Mesenchymal stem cell (in vitro differentiated cells and primary cell): ENCODE measurements at regions not wholly inside any gene's neighbourhood (a gene's known extent, or its start where the extent isn't known, plus 50 kb on each side); places are given as distances from the start of the nearest gene placed in this dataset.

Experiments
- DNase-seq: peaks from one replicate; pipeline ENCODE4 v3.0.0-alpha.2; 2013
- H2AFZ ChIP-seq: one replicate; pipeline ENCODE4 v1.6.1; 2013; ENCODE audit warnings: low read depth, mild to moderate bottlenecking, control low read depth, inconsistent platforms, low read length, moderate library complexity
- H2AK5ac ChIP-seq: 2 replicates; pipeline ENCODE4 v1.6.1; 2013; ENCODE audit warnings: low read length, moderate library complexity, mild to moderate bottlenecking, inconsistent platforms; ENCODE audit not compliant: severe bottlenecking
- H2BK120ac ChIP-seq: one replicate; pipeline ENCODE4 v1.6.1; 2013; ENCODE audit warnings: low read depth, mild to moderate bottlenecking, inconsistent platforms, low read length, moderate library complexity
- H2BK12ac ChIP-seq, 2 experiments: one replicate each; pipeline ENCODE4 v1.6.1; 2013; ENCODE audit warnings: inconsistent platforms in 2 of 2, low read length in 2 of 2, mild to moderate bottlenecking in 2 of 2, moderate library complexity in 2 of 2, control low read depth in 1 of 2
- H2BK15ac ChIP-seq: one replicate; pipeline ENCODE4 v1.6.1; 2013; ENCODE audit warnings: mild to moderate bottlenecking, low read depth, inconsistent platforms; ENCODE audit not compliant: poor library complexity, severe bottlenecking
- H2BK5ac ChIP-seq: 2 replicates; pipeline ENCODE4 v1.6.1; 2013; ENCODE audit warnings: low read depth, mild to moderate bottlenecking, low read length, control low read depth, inconsistent platforms; ENCODE audit not compliant: poor library complexity, severe bottlenecking
- H3K14ac ChIP-seq, 2 experiments: one replicate each; pipeline ENCODE4 v1.6.1; 2013; ENCODE audit warnings: inconsistent platforms in 2 of 2, low read length in 2 of 2, control low read depth in 1 of 2, mild to moderate bottlenecking in 1 of 2, moderate library complexity in 1 of 2
- H3K18ac ChIP-seq, 2 experiments: one replicate each; pipeline ENCODE4 v1.6.1; 2013; ENCODE audit warnings: inconsistent platforms in 2 of 2, low read length in 2 of 2, control low read depth in 1 of 2, low read depth in 1 of 2, mild to moderate bottlenecking in 1 of 2
- H3K23ac ChIP-seq, 2 experiments: one replicate each; pipeline ENCODE4 v1.6.1; 2013; ENCODE audit warnings: inconsistent platforms in 2 of 2, low read length in 2 of 2, mild to moderate bottlenecking in 2 of 2, moderate library complexity in 2 of 2, control low read depth in 1 of 2
- H3K27ac ChIP-seq: 2 replicates; pipeline ENCODE4 v1.5.1; 2013; ENCODE audit warnings: mild to moderate bottlenecking, moderate library complexity, low read length, control low read depth, inconsistent platforms; ENCODE audit not compliant: poor library complexity, severe bottlenecking
- H3K27me3 ChIP-seq, 2 experiments: 2 replicates each; pipeline versions ENCODE4 v1.6.1 to v1.7.0; 2013; ENCODE audit warnings: low read length in 2 of 2, mild to moderate bottlenecking in 2 of 2, moderate library complexity in 2 of 2, control low read depth in 1 of 2, inconsistent platforms in 1 of 2; ENCODE audit not compliant: control insufficient read depth in 1 of 2, insufficient read depth in 1 of 2
- H3K36me3 ChIP-seq, 2 experiments: 2 replicates each; pipeline versions ENCODE4 v1.6.1 to v1.7.0; 2013; ENCODE audit warnings: low read length in 2 of 2, control low read depth in 1 of 2, inconsistent platforms in 1 of 2, low read depth in 1 of 2, mild to moderate bottlenecking in 1 of 2; ENCODE audit not compliant: insufficient read depth in 2 of 2, control insufficient read depth in 1 of 2
- H3K4ac ChIP-seq, 2 experiments: one replicate each; pipeline ENCODE4 v1.6.1; 2013; ENCODE audit warnings: inconsistent platforms in 2 of 2, low read length in 2 of 2, mild to moderate bottlenecking in 2 of 2, moderate library complexity in 2 of 2, control low read depth in 1 of 2, low read depth in 1 of 2
- H3K4me1 ChIP-seq: 2 replicates; pipeline ENCODE4 v1.6.1; 2013; ENCODE audit warnings: low read depth, low read length, control low read depth; ENCODE audit not compliant: control insufficient read depth, insufficient read depth
- H3K4me2 ChIP-seq: 2 replicates; pipeline ENCODE4 v1.6.1; 2013; ENCODE audit warnings: low read length, mild to moderate bottlenecking, inconsistent platforms; ENCODE audit not compliant: poor library complexity, severe bottlenecking
- H3K4me3 ChIP-seq, 2 experiments: 2 replicates each; pipeline versions ENCODE4 v1.5.1 to v1.7.0; 2013; ENCODE audit warnings: low read length in 2 of 2, mild to moderate bottlenecking in 2 of 2, control low read depth in 1 of 2, low read depth in 1 of 2; ENCODE audit not compliant: insufficient read depth in 1 of 2
- H3K79me1 ChIP-seq: replicated peaks from 2 replicates; pipeline ENCODE4 v1.6.1; 2013; ENCODE audit warnings: mild to moderate bottlenecking, control low read depth, low read length, inconsistent platforms; ENCODE audit not compliant: poor library complexity, severe bottlenecking
- H3K9ac ChIP-seq: 2 replicates; pipeline ENCODE4 v1.7.0; 2013; ENCODE audit warnings: mild to moderate bottlenecking, low read length, moderate library complexity
- H3K9me3 ChIP-seq: 2 replicates; pipeline ENCODE4 v1.7.0; 2013; ENCODE audit warnings: mild to moderate bottlenecking, low read length; ENCODE audit not compliant: control insufficient read depth
- H4K8ac ChIP-seq: one replicate; pipeline ENCODE4 v1.6.1; 2013; ENCODE audit warnings: inconsistent platforms, mild to moderate bottlenecking, low read length, moderate library complexity
- H4K91ac ChIP-seq: one replicate; pipeline ENCODE4 v1.6.1; 2013; ENCODE audit warnings: mild to moderate bottlenecking, low read length, inconsistent platforms
- WGBS: methylation state at CpG from one replicate; pipeline ENCODE4 v1.1.7; 2013; ENCODE audit warnings: mixed read lengths; 5-methylcytosine and 5-hydroxymethylcytosine counted together

GRCh38 chr1:58256041-58256440 is 290.5 kb downstream of the OMA1 start:
- Histone ChIP-seq H3K79me1 (no peaks in the 10 kb centered on the region), H4K91ac (no peak overlapping the region), H3K18ac (no peak overlapping the region), H4K8ac (no peak overlapping the region), H2AK5ac (no peak overlapping the region), H3K23ac (no peak overlapping the region), H3K9me3 (no peaks in the 10 kb centered on the region), H2AFZ (no peak overlapping the region), H3K4me2 (no peak overlapping the region), H2BK15ac (no peak overlapping the region), H3K27ac (no peak overlapping the region), H3K9ac (no peak overlapping the region), H3K14ac (no peak overlapping the region), H3K36me3 (no peaks in the 10 kb centered on the region), H3K4ac (no peak overlapping the region), H3K4me3 (no peak overlapping the region), H3K27me3 (peaks cover 15 to 16% of the 10 kb centered on the region in 2 experiments), H2BK5ac (no peak overlapping the region), H3K4me1 (no peaks in the 10 kb centered on the region), H2BK120ac (no peak overlapping the region), H2BK12ac (no peak overlapping the region)
- WGBS = 89% methylated on average over 10 of the region's 10 CpGs
- DNase-seq = no peak

GRCh38 chr1:58255192-58255591 is 291.3 kb downstream of the OMA1 start:
- Histone ChIP-seq H3K36me3 (no peaks in the 10 kb centered on the region), H4K91ac (no peak overlapping the region)

DNA sequence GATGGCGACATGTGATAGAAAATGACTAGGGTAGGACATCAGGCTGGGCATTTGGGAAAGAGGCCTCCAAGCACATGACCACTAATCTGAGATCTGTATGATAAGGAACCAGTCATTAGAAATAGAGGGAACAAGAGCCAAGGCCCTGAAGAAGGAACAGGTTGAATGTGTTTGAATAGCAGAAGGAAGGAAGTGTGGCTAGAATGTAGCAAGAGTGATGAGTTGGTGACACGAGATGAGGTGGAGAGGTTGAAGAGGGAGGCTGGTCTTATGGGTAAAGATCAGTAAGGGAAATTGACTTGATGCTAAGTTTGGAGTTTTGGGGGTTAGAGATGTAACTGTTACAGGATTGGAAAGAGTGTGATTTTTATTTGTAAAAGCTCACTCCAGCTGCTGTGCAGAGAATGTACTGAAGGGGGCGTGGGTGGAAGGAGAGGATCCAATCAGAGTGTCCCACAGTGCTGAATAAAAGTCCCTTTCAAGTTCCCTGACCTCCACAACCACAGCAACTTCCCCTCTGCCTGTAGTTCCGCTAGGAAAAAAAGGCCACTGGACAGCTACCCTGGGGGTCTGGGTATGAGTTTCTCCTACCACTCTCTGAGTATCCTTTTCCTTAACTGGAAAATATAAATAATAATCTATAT is 295.0 kb downstream of the OMA1 start:
- Histone ChIP-seq H2AK5ac (no peak overlapping the region), H2AFZ (no peak overlapping the region), H3K4me1 (peaks cover 13% of the 10 kb centered on the region), H3K14ac (no peak overlapping the region), H2BK120ac (no peak overlapping the region), H3K23ac (no peak overlapping the region), H3K9me3 (no peaks in the 10 kb centered on the region), H3K9ac (no peak overlapping the region), H4K91ac (no peak overlapping the region), H3K27me3 (peaks cover 52 to 56% of the 10 kb centered on the region in 2 experiments), H2BK5ac (no peak overlapping the region), H4K8ac (no peak overlapping the region), H2BK15ac (no peak overlapping the region), H3K36me3 (no peaks in the 10 kb centered on the region), H3K4me3 (no peak overlapping the region), H3K27ac (no peak overlapping the region), H2BK12ac (no peak overlapping the region), H3K18ac (no peak overlapping the region), H3K4ac (no peak overlapping the region), H3K79me1 (no peaks in the 10 kb centered on the region), H3K4me2 (no peak overlapping the region)
- WGBS = 61% methylated on average over 2 of the region's 4 CpGs
- no peak for DNase-seq

More at GRCh38 chr1:58255192-58255591, 291.3 kb downstream of the OMA1 start:
- Histone ChIP-seq H3K18ac (no peak overlapping the region), H3K23ac (no peak overlapping the region), H3K9me3 (no peaks in the 10 kb centered on the region), H2BK120ac (no peak overlapping the region), H2BK5ac (no peak overlapping the region), H3K4ac (no peak overlapping the region), H3K79me1 (no peaks in the 10 kb centered on the region), H3K9ac (no peak overlapping the region), H3K4me2 (no peak overlapping the region), H2AFZ (no peak overlapping the region), H2AK5ac (no peak overlapping the region), H4K8ac (no peak overlapping the region), H3K4me3 (no peak overlapping the region), H2BK12ac (no peak overlapping the region), H3K4me1 (peaks cover 4% of the 10 kb centered on the region), H2BK15ac (no peak overlapping the region), H3K27me3 (peaks cover 23 to 25% of the 10 kb centered on the region in 2 experiments), H3K14ac (no peak overlapping the region), H3K27ac (no peak overlapping the region)
- DNase-seq = no peak
- WGBS = 78% methylated on average over 3 of the region's 4 CpGs

DNA sequence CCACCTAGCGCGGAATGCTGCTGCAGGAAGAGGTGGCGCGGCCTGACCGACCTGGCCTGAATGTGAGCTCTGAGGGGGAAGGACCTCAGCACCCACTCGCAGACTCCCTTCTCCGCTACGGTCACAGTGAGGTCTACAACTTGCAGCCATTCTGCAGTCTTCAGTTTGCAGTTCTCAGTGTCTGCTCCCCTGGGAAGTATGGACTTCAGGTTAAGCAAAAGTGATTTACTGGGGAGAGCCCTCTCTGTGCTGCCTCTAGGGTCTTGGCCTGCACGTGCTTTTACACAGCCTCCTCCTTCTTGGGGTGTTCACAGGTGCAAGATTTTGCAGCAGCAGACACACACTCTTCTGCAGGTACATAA is 296.0 kb downstream of the OMA1 start:
- no peak overlapping the region for H2BK120ac ChIP-seq
- no peak overlapping the region for H2BK15ac ChIP-seq
- no peak overlapping the region for H2AK5ac ChIP-seq
- H3K4me2 ChIP-seq = no peak overlapping the region
- WGBS = 6% methylated on average over 8 of the region's 9 CpGs
- no peak overlapping the region for H3K18ac ChIP-seq
- DNase-seq = no peak
- no peak overlapping the region for H3K9ac ChIP-seq
- no peak overlapping the region for H3K14ac ChIP-seq
- H3K36me3 ChIP-seq = no peaks in the 10 kb centered on the region
- no peak overlapping the region for H3K4ac ChIP-seq
- no peaks in the 10 kb centered on the region for H3K79me1 ChIP-seq
- no peak overlapping the region for H3K23ac ChIP-seq
- H4K91ac ChIP-seq = no peak overlapping the region
- no peak overlapping the region for H2AFZ ChIP-seq
- H3K4me1 ChIP-seq = peaks cover 13% of the 10 kb centered on the region
- H3K27ac ChIP-seq = no peak overlapping the region
- H2BK5ac ChIP-seq = no peak overlapping the region
- no peak overlapping the region for H4K8ac ChIP-seq
- H2BK12ac ChIP-seq = no peak overlapping the region
- no peaks in the 10 kb centered on the region for H3K9me3 ChIP-seq
- peaks cover 52 to 66% of the 10 kb centered on the region in 2 experiments for H3K27me3 ChIP-seq
- peak overlapping the region in 1 of 2 experiments; percentile 61 for H3K4me3 ChIP-seq
